HG03558 (cell line): ENCODE measurements at regions not wholly inside any gene's neighbourhood (a gene's known extent, or its start where the extent isn't known, plus 50 kb on each side); places are given as distances from the start of the nearest gene placed in this dataset.
"Not testable (repeated sequence)": the region's sequence is repeated elsewhere in the genome, so short reads cannot be mapped to it uniquely, and the experiment has no call there.

Experiments
- ATAC-seq: cut with Tn5 transposase; IDR thresholded peaks from one replicate; pipeline ENCODE4 v1.9.1; 2021; ENCODE audit warnings: moderate number of reproducible peaks; ENCODE audit not compliant: unreplicated experiment; ENCODE audit errors: extremely low read depth

DNA sequence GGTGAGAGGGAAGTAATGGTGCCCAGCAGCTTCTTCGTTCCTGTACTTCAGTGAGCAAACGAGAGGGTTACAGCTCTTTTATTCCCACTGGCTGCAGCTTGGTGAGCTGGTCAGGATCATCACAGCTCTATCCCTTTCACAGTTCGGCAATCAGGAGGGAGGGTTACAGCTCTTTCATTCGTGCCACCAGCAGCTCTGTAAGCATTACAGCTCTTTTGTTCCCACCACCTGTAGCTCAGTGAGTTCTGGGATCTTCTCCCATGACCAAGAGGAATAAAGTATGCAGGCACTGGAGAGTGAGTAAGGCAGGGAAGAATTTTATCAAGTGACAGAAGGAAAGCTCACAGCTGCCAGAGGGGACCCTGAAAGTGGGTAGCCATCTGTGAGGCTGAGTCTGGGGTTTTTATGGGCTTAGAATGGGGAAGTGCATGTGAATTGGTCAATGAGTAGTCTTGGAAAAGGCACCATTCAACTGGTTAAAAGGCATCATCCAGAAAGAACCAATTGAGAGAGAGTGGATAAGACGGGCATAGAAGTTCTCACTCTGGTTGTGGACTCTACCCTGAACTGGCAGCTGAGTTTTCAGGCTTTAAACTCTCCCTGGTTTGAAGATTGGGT is 123.7 kb downstream of the COX18 start:
- no peak for ATAC-seq

DNA sequence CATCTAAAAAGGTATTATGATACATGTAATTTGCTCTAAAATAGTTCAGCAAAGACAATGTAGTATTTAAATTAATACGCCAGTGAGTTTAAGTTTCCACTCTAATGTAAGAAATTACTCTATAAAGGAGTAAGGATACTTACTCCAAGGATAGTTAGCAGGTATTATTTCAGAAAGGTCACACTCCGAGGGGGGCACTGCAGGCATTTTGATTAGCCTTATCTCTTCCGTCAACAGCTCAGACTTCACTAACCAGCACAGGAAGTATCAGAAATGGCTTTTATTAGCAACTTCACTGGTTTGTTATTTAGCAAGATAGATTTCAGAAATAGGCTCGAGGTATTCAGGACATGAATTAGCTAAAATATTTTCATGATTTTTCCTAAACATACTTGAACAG is 127.0 kb downstream of the COX18 start:
- ATAC-seq, result no peak

DNA sequence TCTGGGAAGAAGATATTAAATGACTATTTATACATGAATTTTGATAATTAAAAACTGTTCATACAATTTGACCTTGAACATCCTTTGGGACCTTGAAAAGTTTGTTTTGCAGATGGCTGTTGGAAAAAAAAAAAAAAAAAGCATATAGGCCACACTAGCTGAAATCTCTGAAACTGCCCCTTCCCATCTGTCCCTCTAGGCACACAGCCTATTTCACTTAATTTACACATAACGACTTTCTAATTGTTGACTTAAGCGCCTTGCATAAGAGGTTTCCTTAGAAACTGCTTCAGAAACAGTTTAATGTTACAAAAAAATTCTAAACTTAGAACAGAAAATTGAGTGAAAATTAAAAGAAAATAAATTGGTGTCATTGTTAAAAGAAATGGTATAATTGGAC is 131.0 kb downstream of the COX18 start:
- no peak for ATAC-seq

- ATAC-seq, result no peak
These were observed 134.1 kb downstream of the COX18 start for GRCh38 chr4:72935462-72935861.

- no peak for ATAC-seq
These were observed 136.5 kb downstream of the COX18 start for GRCh38 chr4:72933029-72933428.

- no peak for ATAC-seq
These were observed 138.2 kb downstream of the COX18 start for GRCh38 chr4:72931346-72931745.

DNA sequence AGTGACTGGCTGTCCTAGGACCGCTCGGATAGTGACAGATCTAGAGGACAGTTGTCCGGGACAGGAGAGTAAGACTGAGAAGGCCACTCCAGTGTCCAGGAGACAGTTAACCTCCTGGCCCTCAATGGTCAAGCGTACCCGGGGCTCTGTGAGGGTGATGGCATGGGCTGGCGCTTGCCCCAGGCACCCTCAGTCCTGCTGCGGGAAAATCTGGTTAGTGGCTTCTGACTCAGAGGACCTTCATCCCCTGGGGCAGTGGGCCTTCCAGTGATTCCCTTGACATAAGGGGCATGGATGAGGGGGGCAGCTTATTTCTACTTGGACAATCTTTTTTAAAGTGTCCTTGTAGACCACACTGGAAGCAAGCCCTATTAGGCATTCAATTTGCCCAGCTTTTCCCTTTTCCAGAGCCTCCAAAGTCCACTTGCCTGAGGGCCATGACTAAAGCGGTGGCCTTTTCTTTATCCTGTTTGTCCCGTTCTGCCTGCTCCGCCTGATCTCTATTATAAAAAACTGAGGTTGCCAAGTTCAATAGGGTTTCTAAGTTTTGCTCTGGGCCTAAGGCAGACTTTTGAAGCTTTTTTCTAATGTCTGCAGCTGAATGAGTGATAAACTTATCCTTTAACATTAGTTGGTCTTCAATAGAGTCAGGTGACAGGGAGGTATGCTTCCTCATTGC is 139.8 kb downstream of the COX18 start:
- not testable (repeated sequence) for ATAC-seq

DNA sequence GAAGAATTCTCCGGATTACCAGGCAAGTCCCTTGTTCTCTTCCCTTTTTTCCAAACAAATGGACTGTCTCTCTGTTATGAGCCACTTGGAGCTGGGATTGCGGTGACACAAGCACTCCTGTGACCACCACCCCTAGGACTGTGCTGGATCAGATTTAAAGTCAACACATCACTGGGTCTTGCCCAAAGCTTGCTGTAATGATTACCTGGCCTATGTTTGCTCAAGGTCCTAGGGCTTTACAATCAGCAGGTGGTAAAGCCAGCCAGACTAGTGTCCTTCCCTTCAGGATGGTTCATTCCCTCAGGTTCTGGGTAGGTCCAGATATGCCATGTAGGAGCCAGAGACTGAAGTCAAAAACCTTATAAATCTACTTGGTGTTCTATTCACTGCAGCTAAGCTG is 144.7 kb downstream of the COX18 start:
- ATAC-seq, result no peak

- ATAC-seq, result no peak
These were observed 149.6 kb downstream of the COX18 start for GRCh38 chr4:72919937-72920336.

DNA sequence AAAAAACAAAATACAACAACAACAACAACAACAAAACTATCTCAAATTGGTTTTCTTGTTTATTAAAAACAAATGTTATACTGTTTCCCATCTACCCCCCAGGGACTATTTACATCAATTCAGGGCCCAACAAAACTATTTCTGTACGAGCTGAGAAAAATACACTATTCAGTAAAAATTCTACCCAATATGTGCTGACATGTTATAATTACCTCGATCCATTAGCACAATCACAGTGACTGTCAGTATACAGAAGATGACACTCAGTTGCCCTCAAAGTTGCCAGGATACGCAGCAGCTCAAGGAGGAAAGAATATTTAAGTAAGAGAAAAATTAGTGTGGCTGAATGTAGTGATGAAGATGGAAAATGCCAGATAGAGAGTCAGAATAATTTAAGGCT is 150.1 kb downstream of the COX18 start:
- ATAC-seq, result no peak

DNA sequence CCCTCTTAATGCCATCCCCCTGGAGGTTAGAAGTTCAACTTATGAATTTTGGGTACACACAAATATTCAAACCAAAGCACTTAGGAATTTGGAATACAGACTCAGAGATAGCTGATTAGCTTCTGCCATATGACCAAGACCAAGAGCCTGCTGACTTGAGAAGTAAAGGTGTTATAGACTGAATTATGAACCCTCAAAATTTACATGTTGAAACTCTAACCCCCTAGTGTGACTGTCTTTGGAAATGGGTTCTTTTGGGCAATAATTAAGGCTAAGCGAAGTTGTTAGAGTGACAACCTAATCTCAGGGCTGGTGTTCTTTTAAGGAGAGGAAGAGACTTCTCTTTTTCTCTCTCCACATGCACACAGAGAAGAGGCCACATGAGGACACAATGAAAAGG is 151.2 kb downstream of the COX18 start:
- ATAC-seq, result no peak

DNA sequence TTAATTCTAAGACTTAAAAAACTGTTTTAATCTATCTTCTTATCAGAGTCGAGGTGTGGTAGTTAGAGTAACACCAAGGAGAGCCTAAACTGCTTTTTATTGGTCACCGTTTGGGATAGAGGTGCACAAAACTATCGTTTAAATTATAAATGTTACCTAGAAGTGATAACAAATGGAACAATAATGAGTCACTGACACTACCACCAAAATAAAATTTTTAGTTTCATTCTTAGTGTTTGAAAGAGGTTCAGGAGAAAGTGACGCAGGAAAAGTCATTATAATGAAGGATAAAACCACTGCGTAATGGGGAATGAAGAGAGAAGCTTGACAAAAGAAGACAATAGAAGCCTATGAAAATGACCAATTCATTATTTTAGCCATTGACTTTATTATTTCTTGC is 158.2 kb downstream of the COX18 start:
- ATAC-seq, result no peak

GRCh38 chr4:72909461-72909860 is 160.1 kb downstream of the COX18 start:
- no peak for ATAC-seq

- no peak for ATAC-seq
These were observed 167.2 kb downstream of the COX18 start for GRCh38 chr4:72902354-72902753.

GRCh38 chr4:72901553-72901952 is 168.0 kb downstream of the COX18 start:
- no peak for ATAC-seq

- ATAC-seq, result no peak
These were observed 168.6 kb downstream of the COX18 start for GRCh38 chr4:72900952-72901351.

DNA sequence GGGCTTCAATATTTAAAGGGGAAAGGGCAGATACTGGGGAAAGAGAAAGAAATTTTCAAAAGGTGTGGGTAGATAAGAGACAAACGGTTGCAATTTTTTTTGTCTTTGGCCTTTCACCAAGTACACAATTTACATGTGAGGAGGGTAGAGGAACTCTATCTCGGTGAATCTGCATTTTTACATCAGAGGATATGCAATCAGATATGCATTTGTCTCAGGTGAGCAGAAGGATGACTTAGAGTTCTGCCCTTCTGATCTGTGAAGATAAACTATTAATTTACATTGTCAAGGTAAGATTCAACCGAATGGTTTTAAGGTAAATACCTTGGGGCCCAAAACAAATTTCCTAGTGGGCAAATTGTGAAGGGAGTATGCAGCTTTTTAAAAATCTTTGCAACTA is 169.9 kb downstream of the COX18 start:
- ATAC-seq, result no peak

- no peak for ATAC-seq
These were observed 170.3 kb downstream of the COX18 start for GRCh38 chr4:72899214-72899613.

- ATAC-seq, result no peak
These were observed 173.0 kb downstream of the COX18 start for GRCh38 chr4:72896515-72896914.

GRCh38 chr4:72895408-72895807 is 174.1 kb downstream of the COX18 start:
- ATAC-seq, result no peak

- ATAC-seq, result no peak
These were observed 176.0 kb downstream of the COX18 start for GRCh38 chr4:72893354-72894066.

GRCh38 chr4:72888331-72888730 is 181.2 kb downstream of the COX18 start:
- ATAC-seq, result no peak
